MM.1S (cell line): ENCODE measurements at regions not wholly inside any gene's neighbourhood (a gene's known extent, or its start where the extent isn't known, plus 50 kb on each side); places are given as distances from the start of the nearest gene placed in this dataset.

Experiments used
- DNase-seq: peaks from one replicate; pipeline ENCODE4 v3.0.0-alpha.2; 2015
- H2AFZ ChIP-seq: fragments of 300-600 bp; sonication (generic); 2 replicates; pipeline ENCODE4 v1.6.0; 2016; ENCODE audit warnings: antibody characterized with exemption, low read length
- H3F3A ChIP-seq: fragments of 300-600 bp; sonication (generic); 2 replicates; pipeline ENCODE4 v1.6.1; 2016; ENCODE audit warnings: mild to moderate bottlenecking, antibody characterized with exemption, low read length, moderate library complexity, mixed read lengths; ENCODE audit not compliant: insufficient read depth
- H3K27ac ChIP-seq: fragments of 300-600 bp; sonication (generic); 2 replicates; pipeline ENCODE4 v1.5.1; 2016; ENCODE audit warnings: mild to moderate bottlenecking, low read length
- H3K27me3 ChIP-seq: fragments of 300-600 bp; sonication (generic); replicated peaks from 2 replicates; pipeline ENCODE4 v1.6.0; 2016; ENCODE audit warnings: low read length; ENCODE audit not compliant: insufficient read depth
- H3K36me3 ChIP-seq: fragments of 300-600 bp; sonication (generic); replicated peaks from 2 replicates; pipeline ENCODE4 v1.6.1; 2016; ENCODE audit warnings: mild to moderate bottlenecking, low read length, mixed read lengths; ENCODE audit not compliant: insufficient read depth
- H3K4me1 ChIP-seq: fragments of 300-600 bp; sonication (generic); 2 replicates; pipeline ENCODE4 v1.6.1; 2016; ENCODE audit warnings: low read length, mixed read lengths
- H3K4me2 ChIP-seq: fragments of 300-600 bp; sonication (generic); 2 replicates; pipeline ENCODE4 v1.6.0; 2016; ENCODE audit warnings: low read depth, low read length
- H3K4me3 ChIP-seq: fragments of 300-600 bp; sonication (generic); 2 replicates; pipeline ENCODE4 v1.5.1; 2016; ENCODE audit warnings: low read length, mixed read lengths
- H3K79me2 ChIP-seq: fragments of 300-600 bp; sonication (generic); 2 replicates; pipeline ENCODE4 v1.6.1; 2016; ENCODE audit warnings: mixed run types, low read length, mixed read lengths
- H3K9ac ChIP-seq: fragments of 300-600 bp; sonication (generic); 2 replicates; pipeline ENCODE4 v1.6.1; 2016; ENCODE audit warnings: low read length, mixed read lengths
- H3K9me2 ChIP-seq: fragments of 300-600 bp; sonication (generic); replicated peaks from 2 replicates; pipeline ENCODE4 v1.6.1; 2016; ENCODE audit warnings: mild to moderate bottlenecking, low read length, mixed read lengths; ENCODE audit not compliant: insufficient read depth
- H3K9me3 ChIP-seq: fragments of 300-600 bp; sonication (generic); replicated peaks from 2 replicates; pipeline ENCODE4 v1.6.1; 2016; ENCODE audit warnings: mild to moderate bottlenecking, low read length, mixed read lengths; ENCODE audit not compliant: insufficient read depth
- H4K20me1 ChIP-seq: fragments of 300-600 bp; sonication (generic); 2 replicates; pipeline ENCODE4 v1.6.1; 2016; ENCODE audit warnings: mild to moderate bottlenecking, low read length, moderate library complexity, mixed read lengths; ENCODE audit not compliant: insufficient read depth
- CTCF ChIP-seq: fragments of 300-600 bp; sonication (generic); IDR thresholded peaks from 2 replicates; pipeline ENCODE4 v1.5.1; 2016; ENCODE audit warnings: antibody characterized with exemption, low read length, mixed read lengths
- EZH2 ChIP-seq: fragments of 300-600 bp; sonication (generic); optimal IDR thresholded peaks from 2 replicates; pipeline ENCODE3; 2017; ENCODE audit warnings: low read depth, mild to moderate bottlenecking, antibody characterized with exemption, low read length, mixed read lengths
- EZH2phosphoT487 ChIP-seq: fragments of 300-600 bp; sonication (generic); IDR thresholded peaks from 2 replicates; pipeline ENCODE4 v1.6.1; 2018; ENCODE audit warnings: antibody characterized with exemption, low read length

- DNase-seq = no peak
- Histone ChIP-seq H4K20me1 (no peaks in the 10 kb centered on the region), H3K4me1 (no peaks in the 10 kb centered on the region), H3F3A (no peaks in the 10 kb centered on the region), H3K9me3 (no peaks in the 10 kb centered on the region), H3K9me2 (no peaks in the 10 kb centered on the region), H3K9ac (no peak overlapping the region), H2AFZ (no peak overlapping the region), H3K27me3 (no peaks in the 10 kb centered on the region), H3K36me3 (no peaks in the 10 kb centered on the region), H3K27ac (no peak overlapping the region), H3K4me3 (no peak overlapping the region), H3K79me2 (no peaks in the 10 kb centered on the region), H3K4me2 (no peak overlapping the region)
- TF ChIP-seq EZH2 (no peak), CTCF (no peak), EZH2phosphoT487 (no peak)
These were observed 176.4 kb downstream of the ZNF281 start for GRCh38 chr1:200233393-200233792.

- no peak for DNase-seq
These were observed 178.0 kb downstream of the ZNF281 start for GRCh38 chr1:200231787-200232231.

GRCh38 chr1:200230671-200231070, 179.2 kb downstream of the ZNF281 start:
- Histone ChIP-seq H3K9me3 (no peaks in the 10 kb centered on the region), H3K79me2 (no peaks in the 10 kb centered on the region), H4K20me1 (no peaks in the 10 kb centered on the region), H3F3A (no peaks in the 10 kb centered on the region), H2AFZ (no peak overlapping the region), H3K27ac (no peak overlapping the region), H3K4me3 (no peak overlapping the region), H3K4me2 (no peak overlapping the region), H3K36me3 (no peaks in the 10 kb centered on the region), H3K27me3 (no peaks in the 10 kb centered on the region), H3K9ac (no peak overlapping the region), H3K4me1 (peaks cover 10% of the 10 kb centered on the region), H3K9me2 (no peaks in the 10 kb centered on the region)
- TF ChIP-seq CTCF (no peak), EZH2phosphoT487 (no peak), EZH2 (no peak)
- no peak for DNase-seq

More at GRCh38 chr1:200231787-200232231, 178.0 kb downstream of the ZNF281 start:
- H2AFZ ChIP-seq = no peak overlapping the region
- H3F3A ChIP-seq = no peaks in the 10 kb centered on the region
- H3K27ac ChIP-seq = no peak overlapping the region
- H3K9me3 ChIP-seq = no peaks in the 10 kb centered on the region
- no peaks in the 10 kb centered on the region for H4K20me1 ChIP-seq
- H3K9me2 ChIP-seq = no peaks in the 10 kb centered on the region
- H3K4me3 ChIP-seq = no peak overlapping the region
- H3K36me3 ChIP-seq = no peaks in the 10 kb centered on the region
- TF ChIP-seq EZH2 (no peak), EZH2phosphoT487 (no peak), CTCF (no peak)
- peaks cover 2% of the 10 kb centered on the region; the same call in 1 of the 2 replicates for H3K4me1 ChIP-seq
- no peak overlapping the region for H3K9ac ChIP-seq
- H3K4me2 ChIP-seq = no peak overlapping the region
- H3K79me2 ChIP-seq = no peaks in the 10 kb centered on the region
- no peaks in the 10 kb centered on the region for H3K27me3 ChIP-seq
